ENCODE measurements at regions not wholly inside any gene's neighbourhood (a gene's known extent, or its start where the extent isn't known, plus 50 kb on each side); places are given as distances from the start of the nearest gene placed in this dataset.

DNA sequence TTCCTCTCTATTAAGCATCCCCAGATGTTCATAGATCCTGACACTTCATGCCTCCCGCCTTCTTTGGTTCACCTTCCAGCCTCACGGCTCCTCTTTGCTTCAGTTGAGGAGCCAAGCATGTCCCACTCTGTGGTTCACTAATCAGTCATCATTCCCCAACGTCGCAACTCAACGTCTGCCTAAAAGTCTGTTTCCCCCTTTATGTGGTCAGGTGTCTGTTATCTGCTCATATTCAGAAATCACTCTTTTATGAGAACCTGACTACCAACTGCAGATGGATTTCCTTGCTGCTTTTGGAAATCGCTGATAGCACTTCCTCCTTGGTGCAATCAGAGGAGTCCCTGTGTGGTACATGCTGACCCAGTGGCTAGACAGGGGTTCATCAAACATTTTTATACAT is 94.1 kb upstream of the VANGL1 start:
- no peaks in the 10 kb centered on the region for H3K36me3 ChIP-seq
- ATAC-seq (no peak), DNase-seq (no peak)
- intact Hi-C loops (cut with DNase I): no loop called here
- H3K27ac ChIP-seq: no peak overlapping the region
- no peaks in the 10 kb centered on the region for H3K9me3 ChIP-seq
- TF ChIP-seq, protein P1, sequence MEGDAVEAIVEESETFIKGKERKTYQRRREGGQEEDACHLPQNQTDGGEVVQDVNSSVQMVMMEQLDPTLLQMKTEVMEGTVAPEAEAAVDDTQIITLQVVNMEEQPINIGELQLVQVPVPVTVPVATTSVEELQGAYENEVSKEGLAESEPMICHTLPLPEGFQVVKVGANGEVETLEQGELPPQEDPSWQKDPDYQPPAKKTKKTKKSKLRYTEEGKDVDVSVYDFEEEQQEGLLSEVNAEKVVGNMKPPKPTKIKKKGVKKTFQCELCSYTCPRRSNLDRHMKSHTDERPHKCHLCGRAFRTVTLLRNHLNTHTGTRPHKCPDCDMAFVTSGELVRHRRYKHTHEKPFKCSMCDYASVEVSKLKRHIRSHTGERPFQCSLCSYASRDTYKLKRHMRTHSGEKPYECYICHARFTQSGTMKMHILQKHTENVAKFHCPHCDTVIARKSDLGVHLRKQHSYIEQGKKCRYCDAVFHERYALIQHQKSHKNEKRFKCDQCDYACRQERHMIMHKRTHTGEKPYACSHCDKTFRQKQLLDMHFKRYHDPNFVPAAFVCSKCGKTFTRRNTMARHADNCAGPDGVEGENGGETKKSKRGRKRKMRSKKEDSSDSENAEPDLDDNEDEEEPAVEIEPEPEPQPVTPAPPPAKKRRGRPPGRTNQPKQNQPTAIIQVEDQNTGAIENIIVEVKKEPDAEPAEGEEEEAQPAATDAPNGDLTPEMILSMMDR (IDR thresholded peaks at IDR 0.05): no peak
- H3K4me3 ChIP-seq: no peak overlapping the region
- peaks cover 13% of the 10 kb centered on the region for H3K4me1 ChIP-seq
- H3K27me3 ChIP-seq (ENCODE audit: low read depth): no peaks in the 10 kb centered on the region

DNA sequence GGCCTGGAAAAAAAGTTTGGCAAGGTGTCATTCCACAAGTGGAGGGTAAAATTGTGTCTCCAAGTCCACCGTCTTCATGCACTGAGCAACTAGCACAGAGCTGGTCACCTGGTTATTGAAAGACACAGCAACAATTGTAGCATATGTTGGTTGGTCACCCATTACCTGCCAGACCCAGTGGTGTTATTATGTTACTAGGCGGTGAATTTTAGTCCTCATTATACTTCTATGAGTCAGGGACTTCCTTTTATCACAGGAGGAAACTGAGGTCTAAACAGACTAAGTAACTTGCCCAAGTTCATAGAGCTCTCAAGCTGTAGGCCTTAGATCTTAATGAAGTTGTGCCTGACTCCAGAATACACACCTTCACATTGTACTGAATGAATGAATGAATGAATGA is 94.9 kb upstream of the VANGL1 start:
- H3K27ac ChIP-seq: no peak overlapping the region
- H3K4me1 ChIP-seq: peaks cover 13% of the 10 kb centered on the region
- DNase-seq (no peak), ATAC-seq (no peak)
- no peak overlapping the region for H3K4me3 ChIP-seq
- no peaks in the 10 kb centered on the region for H3K9me3 ChIP-seq
- no peaks in the 10 kb centered on the region for H3K36me3 ChIP-seq
- intact Hi-C loops (cut with DNase I): no loop called here
- H3K27me3 ChIP-seq (ENCODE audit: low read depth): no peaks in the 10 kb centered on the region
- TF ChIP-seq, protein P1 (IDR thresholded peaks at IDR 0.05): no peak

DNA sequence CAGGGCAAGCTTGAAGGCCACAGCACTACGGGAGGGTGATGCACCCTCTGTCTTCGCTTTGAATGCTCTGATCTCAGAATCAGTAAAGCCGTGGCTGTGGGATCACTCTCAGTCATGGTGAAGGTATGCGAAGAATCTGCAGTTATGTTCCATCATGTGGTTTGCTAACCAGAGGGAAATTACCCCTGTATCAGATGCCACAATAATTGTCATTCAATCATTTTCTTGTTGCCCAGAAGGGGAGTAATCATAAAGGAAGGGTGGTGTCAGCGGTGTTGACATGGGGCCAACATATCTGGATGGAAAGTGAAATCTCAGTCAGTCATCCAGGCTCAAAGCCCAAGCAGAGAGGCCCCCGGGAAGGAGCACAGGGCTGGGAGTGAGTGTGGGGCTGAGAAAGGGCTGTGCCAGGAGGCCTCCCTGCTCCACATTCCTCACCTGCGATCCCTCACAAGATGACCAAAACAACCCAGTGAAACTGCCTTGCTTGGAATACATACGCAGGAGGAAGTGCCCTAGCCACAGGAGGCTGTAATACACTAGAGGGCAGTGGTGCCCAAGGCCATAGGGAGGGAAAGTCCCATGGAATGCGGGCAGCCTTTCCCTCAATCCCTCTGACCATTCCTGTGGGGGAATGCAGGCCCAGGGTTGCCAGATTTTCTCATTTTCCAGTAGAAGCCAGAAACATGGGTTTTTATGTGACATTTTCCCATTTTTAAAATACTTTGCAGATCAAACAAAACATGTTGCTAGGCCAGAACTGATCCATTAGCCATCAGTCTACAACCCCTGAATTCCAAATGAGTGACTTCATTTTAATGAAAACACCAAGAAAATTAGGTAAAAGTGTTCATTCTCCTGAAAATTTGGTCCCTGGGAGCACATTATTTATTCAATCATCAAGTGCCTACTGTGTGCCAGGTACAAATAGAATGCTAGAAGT is 95.7 kb upstream of the VANGL1 start:
- TF ChIP-seq, protein P1 (IDR thresholded peaks at IDR 0.05): peak; percentile 45
- peaks cover 13% of the 10 kb centered on the region for H3K4me1 ChIP-seq
- H3K27me3 ChIP-seq (ENCODE audit: low read depth): no peaks in the 10 kb centered on the region
- H3K27ac ChIP-seq: no peak overlapping the region
- no peak for DNase-seq
- no peaks in the 10 kb centered on the region for H3K36me3 ChIP-seq
- intact Hi-C loops (cut with DNase I): no loop called here
- peak; percentile 57 to 67 for ATAC-seq
- H3K9me3 ChIP-seq: no peaks in the 10 kb centered on the region
- no peak overlapping the region for H3K4me3 ChIP-seq

DNA sequence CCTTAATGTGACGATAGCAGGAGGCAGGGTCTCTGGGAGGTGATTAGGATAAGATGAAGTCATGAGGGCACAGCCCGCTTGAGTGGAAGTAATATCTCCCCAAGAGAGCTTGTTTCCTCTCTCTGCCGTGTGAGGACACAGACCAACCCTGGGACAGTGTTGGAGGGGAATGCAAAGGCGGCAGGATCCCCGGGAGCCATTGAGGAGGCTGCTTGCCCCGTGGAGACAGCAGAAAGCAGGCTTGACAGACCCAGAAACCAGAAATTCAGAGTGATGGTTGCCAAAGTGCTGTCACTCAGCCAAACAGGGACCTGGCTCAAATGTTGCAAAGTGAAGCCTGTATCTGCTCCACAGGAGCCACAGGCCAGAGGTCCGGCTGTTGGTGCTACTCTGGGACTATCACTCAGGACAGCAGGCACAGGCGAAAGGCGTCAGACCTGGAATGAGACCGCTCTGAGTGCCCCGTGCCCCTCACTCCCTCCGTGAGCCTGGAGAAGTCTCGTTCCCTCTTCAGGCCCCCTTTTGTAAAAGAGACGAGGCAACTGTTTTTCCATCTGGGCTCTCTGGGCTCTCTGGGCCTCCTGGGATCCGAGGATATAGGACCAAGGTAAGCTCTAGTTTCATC is 96.6 kb upstream of the VANGL1 start:
- intact Hi-C loops (cut with DNase I): no loop called here
- Histone ChIP-seq H3K9me3 (no peaks in the 10 kb centered on the region), H3K27ac (no peak overlapping the region), H3K36me3 (no peaks in the 10 kb centered on the region), H3K27me3 (ENCODE audit: low read depth) (no peaks in the 10 kb centered on the region), H3K4me3 (no peak overlapping the region), H3K4me1 (peaks cover 13% of the 10 kb centered on the region)
- TF ChIP-seq, protein P1 (IDR thresholded peaks at IDR 0.05): no peak
- no peak for DNase-seq
- peak in 1 of 2 donors; percentile 14 for ATAC-seq

DNA sequence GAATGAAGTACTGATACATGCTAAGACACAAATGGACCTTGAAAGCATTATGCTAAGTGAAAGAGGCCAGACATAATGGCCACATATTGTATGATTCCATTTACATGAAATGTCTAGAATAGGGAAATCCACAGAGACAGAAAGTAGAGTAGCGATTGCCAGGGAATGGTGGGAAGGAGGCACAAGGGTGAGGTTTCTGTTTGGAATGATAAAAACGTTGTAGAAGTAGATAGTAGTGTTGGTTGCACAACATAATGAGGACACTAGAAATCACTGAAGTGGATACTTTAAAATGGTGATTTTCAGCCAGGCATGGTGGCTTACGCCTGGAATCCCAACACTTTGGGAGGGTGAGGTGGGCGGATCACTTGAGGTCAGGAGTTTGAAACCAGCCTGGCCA is 97.6 kb upstream of the VANGL1 start:
- H3K27ac ChIP-seq: no peak overlapping the region
- intact Hi-C loops (cut with DNase I): no loop called here
- DNase-seq (no peak), ATAC-seq (peak in 1 of 2 donors; percentile 68)
- no peaks in the 10 kb centered on the region for H3K36me3 ChIP-seq
- no peak overlapping the region for H3K4me3 ChIP-seq
- H3K9me3 ChIP-seq: no peaks in the 10 kb centered on the region
- peaks cover 13% of the 10 kb centered on the region for H3K4me1 ChIP-seq
- no peaks in the 10 kb centered on the region for H3K27me3 ChIP-seq (ENCODE audit: low read depth)
- TF ChIP-seq, protein P1 (IDR thresholded peaks at IDR 0.05): no peak
